HCT116 (cell line): ENCODE measurements at regions not wholly inside any gene's neighbourhood (a gene's known extent, or its start where the extent isn't known, plus 50 kb on each side); places are given as distances from the start of the nearest gene placed in this dataset.

Experiments
- FOSL1 ChIP-seq: IDR thresholded peaks from 2 replicates; pipeline ENCODE4 v1.6.1; 2012; ENCODE audit warnings: low read depth
- POLR2A ChIP-seq: IDR thresholded peaks from 2 replicates; pipeline ENCODE4 v1.7.0; 2011; ENCODE audit warnings: borderline replicate concordance; ENCODE audit not compliant: insufficient read depth, insufficient read length; ENCODE audit errors: extremely low read depth
- TF ChIP-seq, protein P1 (sequence below), 3 experiments: fragments of 200-600 bp in 1 of 3; sonication (generic) in 1 of 3; IDR thresholded peaks in 2 of 3; conservative IDR thresholded peaks in 1 of 3; 2 replicates each; pipeline ENCODE4 v1.5.1; 2012 to 2017; ENCODE audit warnings: low read depth in 2 of 3, low read length in 2 of 3, antibody characterized with exemption in 1 of 3, borderline replicate concordance in 1 of 3, control low read depth in 1 of 3, mild to moderate bottlenecking in 1 of 3, mixed read lengths in 1 of 3, mixed run types in 1 of 3, moderate library complexity in 1 of 3; ENCODE audit not compliant: insufficient read depth in 1 of 3

DNA sequence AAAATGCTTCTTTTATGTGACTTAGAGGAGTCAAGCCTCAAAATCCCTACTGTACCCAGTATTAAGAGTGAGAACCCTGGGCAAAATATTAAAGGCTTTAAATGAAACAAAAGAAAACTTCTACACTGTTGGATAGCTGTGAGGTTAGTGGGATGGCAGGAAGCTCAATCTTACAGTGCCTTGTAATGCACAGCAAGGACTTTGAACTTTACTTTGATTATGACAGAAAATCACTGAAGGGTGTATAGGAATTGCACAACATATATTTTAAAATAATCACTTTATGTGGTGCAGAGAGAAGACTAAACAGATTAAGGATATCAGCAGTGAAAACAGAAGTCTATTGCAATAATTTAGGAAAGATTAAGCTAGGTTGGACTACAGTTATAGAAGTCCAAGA is 1333.4 kb downstream of the ADGRL3 start:
- TF ChIP-seq, protein P1, sequence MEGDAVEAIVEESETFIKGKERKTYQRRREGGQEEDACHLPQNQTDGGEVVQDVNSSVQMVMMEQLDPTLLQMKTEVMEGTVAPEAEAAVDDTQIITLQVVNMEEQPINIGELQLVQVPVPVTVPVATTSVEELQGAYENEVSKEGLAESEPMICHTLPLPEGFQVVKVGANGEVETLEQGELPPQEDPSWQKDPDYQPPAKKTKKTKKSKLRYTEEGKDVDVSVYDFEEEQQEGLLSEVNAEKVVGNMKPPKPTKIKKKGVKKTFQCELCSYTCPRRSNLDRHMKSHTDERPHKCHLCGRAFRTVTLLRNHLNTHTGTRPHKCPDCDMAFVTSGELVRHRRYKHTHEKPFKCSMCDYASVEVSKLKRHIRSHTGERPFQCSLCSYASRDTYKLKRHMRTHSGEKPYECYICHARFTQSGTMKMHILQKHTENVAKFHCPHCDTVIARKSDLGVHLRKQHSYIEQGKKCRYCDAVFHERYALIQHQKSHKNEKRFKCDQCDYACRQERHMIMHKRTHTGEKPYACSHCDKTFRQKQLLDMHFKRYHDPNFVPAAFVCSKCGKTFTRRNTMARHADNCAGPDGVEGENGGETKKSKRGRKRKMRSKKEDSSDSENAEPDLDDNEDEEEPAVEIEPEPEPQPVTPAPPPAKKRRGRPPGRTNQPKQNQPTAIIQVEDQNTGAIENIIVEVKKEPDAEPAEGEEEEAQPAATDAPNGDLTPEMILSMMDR (IDR thresholded peaks at IDR 0.05 in 2 of 3, conservative IDR thresholded peaks at IDR 0.05 in 1 of 3; ENCODE audit: borderline replicate concordance in 1 of 3, insufficient read depth in 1 of 3, low read depth in 2 of 3, low read length in 2 of 3) = no peak
- no peak for TF ChIP-seq FOSL1
- no peak for TF ChIP-seq POLR2A
